HCT116 (cell line): ENCODE measurements at regions not wholly inside any gene's neighbourhood (a gene's known extent, or its start where the extent isn't known, plus 50 kb on each side); places are given as distances from the start of the nearest gene placed in this dataset.

ENCODE experiments used
- ATAC-seq: fragments of 200-7000 bp; cut with Tn5 transposase; 2 replicates; pipeline ENCODE4 v1.9.1; 2020; ENCODE audit warnings: mild to moderate bottlenecking, moderate library complexity
- BruUV-seq: library from RNA; stranded (reverse); fragments of 400-500 nt; replicated peaks from 2 replicates; lab custom pipeline; 2021; lab: Mats Ljungman, UMichigan
- CTCF ChIA-PET: fragments of 300-600 bp; sonication (Branson Sonifier 250); formaldehyde crosslinking; loops from one replicate; lab custom pipeline; 2021; ENCODE audit warnings: antibody characterized with exemption; lab: Charles Lee
- POLR2A ChIA-PET: fragments of 300-600, 350-600 bp; sonication (Branson Sonifier 250); formaldehyde crosslinking; loops from one replicate; lab custom pipeline; 2021; ENCODE audit warnings: antibody characterized with exemption; lab: Charles Lee
- RAD21 ChIA-PET, 2 experiments: fragments of 300-600 bp; sonication (Branson Sonifier 250); formaldehyde crosslinking; loops; one replicate each; lab custom pipeline; 2023; ENCODE audit warnings: low total read pairs in 2 of 2; ENCODE audit not compliant: uncharacterized antibody in 2 of 2, unreplicated experiment in 2 of 2, low non-redundant PET in 1 of 2; lab: Charles Lee
- DNase-seq: peaks from one replicate; pipeline ENCODE4 v3.0.0-alpha.2; 2010; ENCODE audit warnings: low read depth, low spot score
- H2AFZ ChIP-seq: fragments of 200-600 bp; shearing (Covaris generic), sonication (generic); 2 replicates; pipeline ENCODE4 v1.6.1; 2017; ENCODE audit warnings: low read depth, mixed run types, mixed read lengths, antibody characterized with exemption, low read length; ENCODE audit not compliant: poor library complexity, severe bottlenecking
- H3K27ac ChIP-seq: 2 replicates; pipeline ENCODE4 v1.5.1; 2012; ENCODE audit warnings: low read depth, low read length
- H3K27me3 ChIP-seq: fragments of 200-600 bp; sonication (generic); 2 replicates; pipeline ENCODE4 v1.6.1; 2016; ENCODE audit warnings: mixed run types, low read length, mixed read lengths; ENCODE audit not compliant: insufficient read depth
- H3K36me3 ChIP-seq, 2 experiments: fragments of 200-500 bp in 1 of 2; fragments of 200-600 bp in 1 of 2; sonication (Bioruptor generic) in 1 of 2; sonication (generic) in 1 of 2; 2 replicates each; pipeline versions ENCODE4 v1.5.1 to v1.6.1; 2014 to 2016; ENCODE audit warnings: low read length in 2 of 2, inconsistent platforms in 1 of 2, mixed read lengths in 1 of 2, mixed run types in 1 of 2; ENCODE audit not compliant: insufficient read depth in 2 of 2, control insufficient read depth in 1 of 2
- H3K4me1 ChIP-seq, 2 experiments: fragments of 200-600 bp in 1 of 2; sonication (generic) in 1 of 2; 2 replicates each; pipeline versions ENCODE4 v1.5.1 to v1.6.1; 2012 to 2017; ENCODE audit warnings: low read length in 2 of 2, inconsistent platforms in 1 of 2, mild to moderate bottlenecking in 1 of 2, mixed read lengths in 1 of 2, mixed run types in 1 of 2, moderate library complexity in 1 of 2; ENCODE audit not compliant: insufficient read depth in 2 of 2, control insufficient read depth in 1 of 2
- H3K4me2 ChIP-seq: fragments of 200-600 bp; sonication (generic); 2 replicates; pipeline ENCODE4 v1.6.1; 2017; ENCODE audit warnings: mixed run types, low read length, mixed read lengths
- H3K4me3 ChIP-seq, 2 experiments: fragments of 200-600 bp in 1 of 2; sonication (generic) in 1 of 2; replicated peaks in 1 of 2; 2 replicates each; pipeline ENCODE4 v1.5.1; 2011 to 2016; ENCODE audit warnings: low read length in 2 of 2, control low read depth in 1 of 2, low read depth in 1 of 2, mild to moderate bottlenecking in 1 of 2, mixed read lengths in 1 of 2, mixed run types in 1 of 2
- H3K79me2 ChIP-seq: fragments of 200-600 bp; sonication (generic); 2 replicates; pipeline ENCODE4 v1.6.1; 2017; ENCODE audit warnings: mild to moderate bottlenecking, mixed run types, low read length, moderate library complexity, mixed read lengths; ENCODE audit not compliant: insufficient read depth
- H3K9ac ChIP-seq: fragments of 200-600 bp; sonication (generic); 2 replicates; pipeline ENCODE4 v1.6.1; 2016; ENCODE audit warnings: low read length, mixed read lengths
- H3K9me2 ChIP-seq: fragments of 200-600 bp; sonication (generic), shearing (Covaris generic); 2 replicates; pipeline ENCODE4 v1.6.1; 2017; ENCODE audit warnings: mixed run types, mild to moderate bottlenecking, moderate library complexity; ENCODE audit not compliant: insufficient read depth
- H3K9me3 ChIP-seq, 2 experiments: fragments of 200-500 bp in 1 of 2; fragments of 200-600 bp in 1 of 2; sonication (Bioruptor generic) in 1 of 2; sonication (generic) in 1 of 2; 2 replicates each; pipeline ENCODE4 v1.6.1; 2014 to 2017; ENCODE audit warnings: low read length in 2 of 2, mixed read lengths in 2 of 2, inconsistent platforms in 1 of 2, low read depth in 1 of 2, mild to moderate bottlenecking in 1 of 2, mixed run types in 1 of 2, moderate library complexity in 1 of 2; ENCODE audit not compliant: control insufficient read depth in 1 of 2, insufficient read depth in 1 of 2
- H4K20me1 ChIP-seq: fragments of 200-600 bp; sonication (generic), shearing (Covaris generic); 2 replicates; pipeline ENCODE4 v1.6.1; 2017; ENCODE audit warnings: mixed run types, mild to moderate bottlenecking, moderate library complexity; ENCODE audit not compliant: insufficient read depth
- ATF3 ChIP-seq: IDR thresholded peaks from 2 replicates; pipeline ENCODE4 v1.6.1; 2012
- CBX3 ChIP-seq: IDR thresholded peaks from 2 replicates; pipeline ENCODE4 v1.6.1; 2012; ENCODE audit warnings: low read depth
- CEBPB ChIP-seq: IDR thresholded peaks from 2 replicates; pipeline ENCODE4 v1.6.1; 2012; ENCODE audit warnings: low read depth
- CTCF ChIP-seq, 3 experiments: fragments of 200-600 bp in 1 of 3; sonication (generic) in 1 of 3; IDR thresholded peaks in 2 of 3; conservative IDR thresholded peaks in 1 of 3; 2 replicates each; pipeline ENCODE4 v1.5.1; 2012 to 2017; ENCODE audit warnings: low read depth in 2 of 3, low read length in 2 of 3, antibody characterized with exemption in 1 of 3, borderline replicate concordance in 1 of 3, control low read depth in 1 of 3, mild to moderate bottlenecking in 1 of 3, mixed read lengths in 1 of 3, mixed run types in 1 of 3, moderate library complexity in 1 of 3; ENCODE audit not compliant: insufficient read depth in 1 of 3
- ELF1 ChIP-seq: IDR thresholded peaks from 2 replicates; pipeline ENCODE4 v1.6.1; 2012; ENCODE audit warnings: low read depth, borderline replicate concordance
- EZH2 ChIP-seq: fragments of 200-600 bp; sonication (generic); IDR thresholded peaks from 2 replicates; pipeline ENCODE4 v1.6.1; 2017; ENCODE audit warnings: antibody characterized with exemption, mixed run types
- FOSL1 ChIP-seq: IDR thresholded peaks from 2 replicates; pipeline ENCODE4 v1.6.1; 2012; ENCODE audit warnings: low read depth
- MAX ChIP-seq: IDR thresholded peaks from 2 replicates; pipeline ENCODE4 v1.6.1; 2012
- POLR2A ChIP-seq: IDR thresholded peaks from 2 replicates; pipeline ENCODE4 v1.7.0; 2011; ENCODE audit warnings: borderline replicate concordance; ENCODE audit not compliant: insufficient read depth, insufficient read length; ENCODE audit errors: extremely low read depth
- POLR2AphosphoS5 ChIP-seq: IDR thresholded peaks from 2 replicates; pipeline ENCODE4 v1.6.1; 2011; ENCODE audit warnings: mild to moderate bottlenecking, low read depth, low read length, moderate library complexity
- SIN3A ChIP-seq: IDR thresholded peaks from 2 replicates; pipeline ENCODE4 v1.6.1; 2012; ENCODE audit warnings: low read depth
- SP1 ChIP-seq: IDR thresholded peaks from 2 replicates; pipeline ENCODE4 v1.6.1; 2012; ENCODE audit warnings: low read depth
- SRF ChIP-seq: IDR thresholded peaks from 2 replicates; pipeline ENCODE4 v1.6.1; 2012; ENCODE audit warnings: low read depth
- TCF7L2 ChIP-seq: IDR thresholded peaks from 2 replicates; pipeline ENCODE4 v1.7.0; 2011; ENCODE audit warnings: borderline replicate concordance, inconsistent platforms; ENCODE audit not compliant: insufficient read depth, insufficient read length; ENCODE audit errors: extremely low read depth
- ZBTB33 ChIP-seq: IDR thresholded peaks from 2 replicates; pipeline ENCODE4 v1.6.1; 2011; ENCODE audit warnings: mild to moderate bottlenecking, low read length, moderate library complexity; ENCODE audit not compliant: insufficient replicate concordance; ENCODE audit errors: extremely low read depth
- ZFX ChIP-seq: fragments of 450-650 bp; IDR thresholded peaks from 2 replicates; pipeline ENCODE4 v1.6.1; 2017
- ZNF274 ChIP-seq: fragments of 200-500 bp; sonication (Bioruptor generic); IDR thresholded peaks from 2 replicates; pipeline ENCODE4 v1.6.1; 2014; ENCODE audit warnings: mild to moderate bottlenecking, low read depth, low read length, inconsistent platforms
- intact Hi-C: fragments of 100-400 bp; cut with micrococcal nuclease; formaldehyde crosslinking; loops from 2 replicates; pipeline ENCODE4 v1.10.0; 2022

GRCh38 chr16:64365448-64365931, 756.4 kb downstream of the CDH11 start (continued):
- TF ChIP-seq CTCF (IDR thresholded peaks at IDR 0.05 in 2 of 3, conservative IDR thresholded peaks at IDR 0.05 in 1 of 3; ENCODE audit: borderline replicate concordance in 1 of 3, insufficient read depth in 1 of 3, low read depth in 2 of 3, low read length in 2 of 3) (no peak), FOSL1 (no peak), POLR2AphosphoS5 (no peak), ELF1 (no peak), CBX3 (no peak), TCF7L2 (no peak), ZFX (no peak), SP1 (no peak), MAX (no peak), ATF3 (no peak), POLR2A (no peak), SIN3A (no peak), CEBPB (no peak)

- POLR2A ChIA-PET: no interaction called here
- Histone ChIP-seq H3K9me2 (no peaks in the 10 kb centered on the region), H2AFZ (no peak overlapping the region), H4K20me1 (no peaks in the 10 kb centered on the region), H3K27me3 (no peaks in the 10 kb centered on the region), H3K27ac (no peak overlapping the region), H3K36me3 (no peaks in the 10 kb centered on the region), H3K9me3 (peaks cover 5 to 27% of the 10 kb centered on the region in 2 experiments; a peak in 2 of 4 replicates), H3K4me2 (no peak overlapping the region)
- RAD21 ChIA-PET: no interaction called here
- TF ChIP-seq SRF (no peak), EZH2 (no peak), ZBTB33 (no peak), ZNF274 (no peak), TCF7L2 (no peak), FOSL1 (no peak)
- TF ChIP-seq, all 23 proteins: peak for 0
- no TSS peak for BruUV-seq
- H3K79me2 ChIP-seq: no peaks in the 10 kb centered on the region
- H3K4me3 ChIP-seq: no peak overlapping the region
- intact Hi-C loops: no loop called here
- CTCF ChIA-PET: no interaction called here
- no peak overlapping the region for H3K9ac ChIP-seq
- H3K4me1 ChIP-seq: no peaks in the 10 kb centered on the region
- DNase-seq: no peak
- ATAC-seq: no peak
These were observed 757.0 kb downstream of the CDH11 start for GRCh38 chr16:64364894-64365293.
